ENCODE measurements at regions not wholly inside any gene's neighbourhood (a gene's known extent, or its start where the extent isn't known, plus 50 kb on each side); places are given as distances from the start of the nearest gene placed in this dataset.
"Not testable (repeated sequence)": the region's sequence is repeated elsewhere in the genome, so short reads cannot be mapped to it uniquely, and the experiment has no call there.

- Mint-ChIP-seq H3K27me3 (no peaks in the 10 kb centered on the region), H3K4me3 (no peak overlapping the region), H3K4me1 (no peaks in the 10 kb centered on the region), H3K36me3 (ENCODE audit: low read depth) (no peaks in the 10 kb centered on the region), H3K9me3 (peaks cover 3% of the 10 kb centered on the region), H3K27ac (no peak overlapping the region)
- no peak for ATAC-seq (replicated peaks)
These were observed 351.7 kb upstream of the KYNU start for GRCh38 chr2:142525720-142526119.

GRCh38 chr2:142521492-142521891 is 356.0 kb upstream of the KYNU start:
- ATAC-seq (replicated peaks): no peak
- Mint-ChIP-seq H3K4me1 (no peaks in the 10 kb centered on the region), H3K27ac (no peak overlapping the region), H3K36me3 (ENCODE audit: low read depth) (no peaks in the 10 kb centered on the region), H3K4me3 (no peak overlapping the region), H3K27me3 (no peaks in the 10 kb centered on the region), H3K9me3 (peaks cover 3% of the 10 kb centered on the region)

GRCh38 chr2:142515493-142515892 is 362.0 kb upstream of the KYNU start:
- Mint-ChIP-seq H3K9me3 (peaks cover 7% of the 10 kb centered on the region), H3K27me3 (no peaks in the 10 kb centered on the region), H3K36me3 (ENCODE audit: low read depth) (no peaks in the 10 kb centered on the region), H3K4me3 (no peak overlapping the region), H3K27ac (no peak overlapping the region), H3K4me1 (no peaks in the 10 kb centered on the region)
- no peak for ATAC-seq (replicated peaks)

GRCh38 chr2:142509401-142509800 is 368.1 kb upstream of the KYNU start:
- Mint-ChIP-seq H3K4me3 (no peak overlapping the region), H3K27ac (no peak overlapping the region), H3K9me3 (peaks cover 15% of the 10 kb centered on the region), H3K27me3 (no peaks in the 10 kb centered on the region), H3K4me1 (no peaks in the 10 kb centered on the region), H3K36me3 (ENCODE audit: low read depth) (no peaks in the 10 kb centered on the region)
- ATAC-seq (replicated peaks): no peak

- Mint-ChIP-seq H3K4me3 (no peak overlapping the region), H3K27me3 (no peaks in the 10 kb centered on the region), H3K9me3 (peaks cover 20% of the 10 kb centered on the region), H3K27ac (no peak overlapping the region), H3K36me3 (ENCODE audit: low read depth) (no peaks in the 10 kb centered on the region), H3K4me1 (no peaks in the 10 kb centered on the region)
- ATAC-seq (replicated peaks): no peak
These were observed 372.7 kb upstream of the KYNU start for GRCh38 chr2:142504754-142505153.

- no peak for ATAC-seq (replicated peaks)
- H3K9me3 Mint-ChIP-seq: peaks cover 20% of the 10 kb centered on the region
- no peak overlapping the region for H3K4me3 Mint-ChIP-seq
These were observed 371.6 kb upstream of the LRP1B start for GRCh38 chr2:142502402-142502801.

GRCh38 chr2:142495141-142495540 is 364.3 kb upstream of the LRP1B start:
- Mint-ChIP-seq H3K4me3 (no peak overlapping the region), H3K9me3 (peaks cover 8% of the 10 kb centered on the region), H3K27me3 (no peaks in the 10 kb centered on the region), H3K4me1 (no peaks in the 10 kb centered on the region), H3K36me3 (ENCODE audit: low read depth) (no peaks in the 10 kb centered on the region), H3K27ac (no peak overlapping the region)
- no peak for ATAC-seq (replicated peaks)

More at GRCh38 chr2:142502402-142502801, 371.6 kb upstream of the LRP1B start:
- Mint-ChIP-seq H3K36me3 (ENCODE audit: low read depth) (no peaks in the 10 kb centered on the region), H3K27me3 (no peaks in the 10 kb centered on the region), H3K4me1 (no peaks in the 10 kb centered on the region), H3K27ac (no peak overlapping the region)

GRCh38 chr2:142489631-142490030 is 358.8 kb upstream of the LRP1B start:
- H3K27ac Mint-ChIP-seq; H3K36me3 Mint-ChIP-seq (ENCODE audit: low read depth); ATAC-seq (replicated peaks): not testable (repeated sequence)

GRCh38 chr2:142484111-142484510 is 353.3 kb upstream of the LRP1B start:
- H3K27ac Mint-ChIP-seq: no peak overlapping the region
- no peak overlapping the region for H3K4me3 Mint-ChIP-seq
- H3K9me3 Mint-ChIP-seq: peaks cover 8% of the 10 kb centered on the region
- no peaks in the 10 kb centered on the region for H3K36me3 Mint-ChIP-seq (ENCODE audit: low read depth)
- no peaks in the 10 kb centered on the region for H3K4me1 Mint-ChIP-seq
- ATAC-seq (replicated peaks): no peak
- no peaks in the 10 kb centered on the region for H3K27me3 Mint-ChIP-seq

More at GRCh38 chr2:142489631-142490030, 358.8 kb upstream of the LRP1B start:
- not testable (repeated sequence) for H3K4me3 Mint-ChIP-seq, H3K4me1 Mint-ChIP-seq, H3K27me3 Mint-ChIP-seq
- H3K9me3 Mint-ChIP-seq: peaks cover 10% of the 10 kb centered on the region

- Mint-ChIP-seq H3K27me3 (no peaks in the 10 kb centered on the region), H3K9me3 (peaks cover 8% of the 10 kb centered on the region), H3K27ac (no peak overlapping the region), H3K4me1 (no peaks in the 10 kb centered on the region), H3K4me3 (no peak overlapping the region), H3K36me3 (ENCODE audit: low read depth) (no peaks in the 10 kb centered on the region)
- no peak for ATAC-seq (replicated peaks)
These were observed 352.8 kb upstream of the LRP1B start for GRCh38 chr2:142483653-142484052.

- Mint-ChIP-seq H3K27me3 (no peaks in the 10 kb centered on the region), H3K4me3 (no peak overlapping the region), H3K9me3 (peaks cover 12% of the 10 kb centered on the region)
These were observed 347.4 kb upstream of the LRP1B start for GRCh38 chr2:142478206-142478605.

GRCh38 chr2:142472382-142472781 is 341.6 kb upstream of the LRP1B start:
- no peaks in the 10 kb centered on the region for H3K36me3 Mint-ChIP-seq (ENCODE audit: low read depth)
- H3K27me3 Mint-ChIP-seq: no peaks in the 10 kb centered on the region
- peaks cover 3% of the 10 kb centered on the region for H3K9me3 Mint-ChIP-seq
- no peak overlapping the region for H3K27ac Mint-ChIP-seq
- no peak overlapping the region for H3K4me3 Mint-ChIP-seq
- no peak for ATAC-seq (replicated peaks)
- no peaks in the 10 kb centered on the region for H3K4me1 Mint-ChIP-seq

More at GRCh38 chr2:142478206-142478605, 347.4 kb upstream of the LRP1B start:
- ATAC-seq (replicated peaks): no peak
- Mint-ChIP-seq H3K36me3 (ENCODE audit: low read depth) (no peaks in the 10 kb centered on the region), H3K4me1 (no peaks in the 10 kb centered on the region), H3K27ac (no peak overlapping the region)

GRCh38 chr2:142467321-142467720 is 336.5 kb upstream of the LRP1B start:
- Mint-ChIP-seq H3K4me1 (no peaks in the 10 kb centered on the region), H3K4me3 (no peak overlapping the region), H3K9me3 (peaks cover 8% of the 10 kb centered on the region), H3K27ac (no peak overlapping the region), H3K36me3 (ENCODE audit: low read depth) (no peaks in the 10 kb centered on the region), H3K27me3 (no peaks in the 10 kb centered on the region)
- ATAC-seq (replicated peaks): no peak

GRCh38 chr2:142463047-142463446 is 332.2 kb upstream of the LRP1B start:
- no peak for ATAC-seq (replicated peaks)
- Mint-ChIP-seq H3K36me3 (ENCODE audit: low read depth) (no peaks in the 10 kb centered on the region), H3K4me1 (no peaks in the 10 kb centered on the region), H3K27me3 (no peaks in the 10 kb centered on the region), H3K9me3 (peaks cover 13% of the 10 kb centered on the region), H3K27ac (no peak overlapping the region), H3K4me3 (no peak overlapping the region)

- Mint-ChIP-seq H3K27me3 (no peaks in the 10 kb centered on the region), H3K4me1 (no peaks in the 10 kb centered on the region), H3K27ac (no peak overlapping the region), H3K36me3 (ENCODE audit: low read depth) (no peaks in the 10 kb centered on the region), H3K9me3 (peaks cover 13% of the 10 kb centered on the region), H3K4me3 (no peak overlapping the region)
- ATAC-seq (replicated peaks): no peak
These were observed 331.5 kb upstream of the LRP1B start for GRCh38 chr2:142462306-142462705.

GRCh38 chr2:142445551-142446072 is 314.8 kb upstream of the LRP1B start:
- ATAC-seq (replicated peaks): no peak
- H3K36me3 Mint-ChIP-seq (ENCODE audit: low read depth): no peaks in the 10 kb centered on the region
- H3K27me3 Mint-ChIP-seq: no peaks in the 10 kb centered on the region

More at GRCh38 chr2:142445551-142446072, 314.8 kb upstream of the LRP1B start:
- peaks cover 4% of the 10 kb centered on the region for H3K9me3 Mint-ChIP-seq
- no peak overlapping the region for H3K4me3 Mint-ChIP-seq
- H3K4me1 Mint-ChIP-seq: no peaks in the 10 kb centered on the region
- no peak overlapping the region for H3K27ac Mint-ChIP-seq
